HepG2 (cell line): ENCODE measurements at regions not wholly inside any gene's neighbourhood (a gene's known extent, or its start where the extent isn't known, plus 50 kb on each side); places are given as distances from the start of the nearest gene placed in this dataset.

Source experiments
- ATF6 ChIP-seq: sonication (generic); formaldehyde crosslinking; conservative IDR thresholded peaks from 2 replicates; pipeline ENCODE4 v1.4.0; 2020; ENCODE audit warnings: missing genetic modification reagents
- CTCF ChIP-seq: sonication (generic); formaldehyde crosslinking; IDR thresholded peaks from 2 replicates; pipeline ENCODE4 v1.5.0; 2020; ENCODE audit warnings: mild to moderate bottlenecking, missing genetic modification reagents, moderate library complexity
- EZH2 ChIP-seq: conservative IDR thresholded peaks from 2 replicates; pipeline ENCODE4 v1.6.1; 2012; ENCODE audit warnings: mild to moderate bottlenecking, low read depth, low read length, moderate library complexity
- HCFC1 ChIP-seq: fragments of 150-350 bp; IDR thresholded peaks from 2 replicates; pipeline ENCODE4 v1.6.1; 2014; ENCODE audit warnings: low read depth, low read length
- MAX ChIP-seq: IDR thresholded peaks from 2 replicates; pipeline ENCODE4 v1.6.1; 2012; ENCODE audit warnings: inconsistent platforms
- MXI1 ChIP-seq: IDR thresholded peaks from 3 replicates; pipeline ENCODE4 v1.6.1; 2012; ENCODE audit warnings: low read depth, low read length, inconsistent platforms, borderline replicate concordance
- SIN3B ChIP-seq: fragments of 150-350 bp; IDR thresholded peaks from 2 replicates; pipeline ENCODE4 v1.6.1; 2014; ENCODE audit warnings: low read length
- USF2 ChIP-seq, 2 experiments: sonication (generic) in 1 of 2; formaldehyde crosslinking in 1 of 2; IDR thresholded peaks; 2 replicates each; pipeline versions ENCODE4 v1.5.1 to v1.6.1; 2011 to 2020; ENCODE audit warnings: borderline replicate concordance in 1 of 2, low read depth in 1 of 2, low read length in 1 of 2, mild to moderate bottlenecking in 1 of 2, missing genetic modification reagents in 1 of 2, moderate library complexity in 1 of 2
- ZBTB20 ChIP-seq: sonication (generic); formaldehyde crosslinking; IDR thresholded peaks from 2 replicates; pipeline ENCODE4 v1.8.1; 2023; ENCODE audit warnings: missing genetic modification reagents, low read depth, mild to moderate bottlenecking, borderline replicate concordance
- ZNF550 ChIP-seq: sonication (generic); formaldehyde crosslinking; IDR thresholded peaks from 2 replicates; pipeline ENCODE4 v1.4.0; 2020; ENCODE audit warnings: mild to moderate bottlenecking, missing genetic modification reagents, borderline replicate concordance
- ZNF562 ChIP-seq: sonication (generic); formaldehyde crosslinking; IDR thresholded peaks from 2 replicates; pipeline ENCODE4 v1.8.0; 2022; ENCODE audit warnings: missing genetic modification reagents, borderline replicate concordance
- ZNF678 ChIP-seq: sonication (generic); formaldehyde crosslinking; IDR thresholded peaks from 2 replicates; pipeline ENCODE4 v1.4.0; 2020; ENCODE audit warnings: mild to moderate bottlenecking, missing genetic modification reagents

- TF ChIP-seq SIN3B (no peak), EZH2 (no peak), ZNF550 (CRISPR knock-in tag) (no peak), ZNF678 (CRISPR knock-in tag) (no peak), MAX (no peak), ZBTB20 (no peak), HCFC1 (no peak), USF2 (IDR thresholded peaks at IDR 0.05; ENCODE audit: low read depth, low read length) (no peak), USF2 (CRISPR knock-in tag; IDR thresholded peaks at IDR 0.05; ENCODE audit: borderline replicate concordance) (no peak), ZNF562 (CRISPR knock-in tag) (no peak), CTCF (CRISPR knock-in tag) (no peak), MXI1 (no peak), ATF6 (CRISPR knock-in tag) (no peak)
Observed at GRCh38 chr1:58154256-58154655, 392.3 kb downstream of the OMA1 start.
